ENCODE measurements at regions not wholly inside any gene's neighbourhood (a gene's known extent, or its start where the extent isn't known, plus 50 kb on each side); places are given as distances from the start of the nearest gene placed in this dataset.

DNA sequence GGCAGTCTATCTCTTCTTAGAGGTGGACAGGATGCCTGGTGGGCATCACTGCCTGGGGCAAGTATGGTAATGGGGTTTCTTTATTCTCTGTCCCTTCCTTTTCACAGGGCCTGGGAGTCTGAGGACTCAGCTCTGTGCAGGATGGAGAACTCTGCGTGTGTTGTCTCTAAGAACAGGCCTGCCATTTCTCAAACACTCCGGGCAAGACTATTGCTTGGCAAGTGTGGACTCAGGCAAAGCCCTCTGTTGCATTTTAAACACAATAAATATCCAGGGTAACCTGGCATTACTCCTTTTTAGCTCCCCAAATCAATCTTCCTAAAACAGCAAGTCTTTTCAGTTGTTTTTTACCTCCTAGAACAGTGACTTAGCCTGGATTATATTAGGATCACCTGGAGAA lies 185.1 kb upstream of the ROPN1 start:
- peaks cover 5% of the 10 kb centered on the region for H3K4me1 Mint-ChIP-seq (ENCODE audit: unreplicated experiment)
- H3K27ac Mint-ChIP-seq (ENCODE audit: unreplicated experiment) = no peak overlapping the region
- no peaks in the 10 kb centered on the region for H3K36me3 Mint-ChIP-seq (ENCODE audit: unreplicated experiment)

DNA sequence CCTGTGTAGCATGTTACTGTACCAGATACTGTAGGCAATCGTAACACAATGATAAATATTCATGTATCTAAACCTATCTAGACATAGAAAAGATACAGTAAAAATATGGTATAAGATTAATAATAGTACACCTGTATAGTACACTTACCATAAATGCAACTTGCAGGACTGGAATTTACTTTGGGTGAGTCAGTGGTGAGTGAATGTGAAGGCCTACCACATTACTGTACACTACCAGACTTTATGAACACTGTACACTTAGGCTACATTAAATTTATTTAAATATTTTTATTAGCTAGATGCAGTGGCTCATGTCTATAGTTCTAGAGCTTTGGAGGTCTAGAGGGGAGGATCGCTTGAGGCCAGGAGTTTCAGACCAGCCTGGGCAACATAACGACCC lies 186.6 kb upstream of the ROPN1 start:
- TF ChIP-seq, protein P1, sequence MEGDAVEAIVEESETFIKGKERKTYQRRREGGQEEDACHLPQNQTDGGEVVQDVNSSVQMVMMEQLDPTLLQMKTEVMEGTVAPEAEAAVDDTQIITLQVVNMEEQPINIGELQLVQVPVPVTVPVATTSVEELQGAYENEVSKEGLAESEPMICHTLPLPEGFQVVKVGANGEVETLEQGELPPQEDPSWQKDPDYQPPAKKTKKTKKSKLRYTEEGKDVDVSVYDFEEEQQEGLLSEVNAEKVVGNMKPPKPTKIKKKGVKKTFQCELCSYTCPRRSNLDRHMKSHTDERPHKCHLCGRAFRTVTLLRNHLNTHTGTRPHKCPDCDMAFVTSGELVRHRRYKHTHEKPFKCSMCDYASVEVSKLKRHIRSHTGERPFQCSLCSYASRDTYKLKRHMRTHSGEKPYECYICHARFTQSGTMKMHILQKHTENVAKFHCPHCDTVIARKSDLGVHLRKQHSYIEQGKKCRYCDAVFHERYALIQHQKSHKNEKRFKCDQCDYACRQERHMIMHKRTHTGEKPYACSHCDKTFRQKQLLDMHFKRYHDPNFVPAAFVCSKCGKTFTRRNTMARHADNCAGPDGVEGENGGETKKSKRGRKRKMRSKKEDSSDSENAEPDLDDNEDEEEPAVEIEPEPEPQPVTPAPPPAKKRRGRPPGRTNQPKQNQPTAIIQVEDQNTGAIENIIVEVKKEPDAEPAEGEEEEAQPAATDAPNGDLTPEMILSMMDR (IDR thresholded peaks at IDR 0.05) = no peak
- Mint-ChIP-seq H3K9me3 (ENCODE audit: unreplicated experiment) (peaks cover 5% of the 10 kb centered on the region), H3K4me3 (ENCODE audit: unreplicated experiment) (no peak overlapping the region), H3K4me1 (ENCODE audit: unreplicated experiment) (peaks cover 5% of the 10 kb centered on the region), H3K36me3 (ENCODE audit: unreplicated experiment) (no peaks in the 10 kb centered on the region), H3K27me3 (ENCODE audit: unreplicated experiment) (peaks cover 5% of the 10 kb centered on the region), H3K27ac (ENCODE audit: unreplicated experiment) (no peak overlapping the region)
- no peak for DNase-seq (ENCODE audit: extremely low spot score, unreplicated experiment)

More for the DNA sequence above, 185.1 kb upstream of the ROPN1 start:
- Mint-ChIP-seq H3K27me3 (ENCODE audit: unreplicated experiment) (peaks cover 2% of the 10 kb centered on the region), H3K4me3 (ENCODE audit: unreplicated experiment) (no peak overlapping the region), H3K9me3 (ENCODE audit: unreplicated experiment) (peaks cover 5% of the 10 kb centered on the region)
- TF ChIP-seq, protein P1 (IDR thresholded peaks at IDR 0.05) = no peak
- DNase-seq (ENCODE audit: extremely low spot score, unreplicated experiment) = no peak

DNA sequence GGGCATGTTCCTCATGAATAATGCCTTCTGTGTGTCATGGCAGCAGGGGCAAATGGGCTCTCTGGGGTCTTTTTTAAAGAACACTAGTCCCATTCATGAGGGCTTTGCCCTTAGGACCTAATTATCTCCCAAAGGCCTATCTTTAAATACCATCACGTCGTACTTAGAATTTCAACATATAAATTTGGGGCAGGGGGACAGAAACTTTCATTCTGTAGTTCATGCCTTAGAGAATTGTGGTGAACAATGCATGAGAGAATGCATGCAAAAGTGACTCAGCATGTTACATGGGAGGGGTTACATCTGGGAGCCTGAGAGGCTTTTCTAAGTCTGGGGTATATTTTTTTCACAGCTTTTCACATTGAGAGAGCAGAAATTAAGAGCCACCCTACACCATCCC lies 208.5 kb upstream of the ROPN1 start:
- H3K27ac Mint-ChIP-seq (ENCODE audit: unreplicated experiment) = no peak overlapping the region
- no peak overlapping the region for H3K4me3 Mint-ChIP-seq (ENCODE audit: unreplicated experiment)
- H3K9me3 Mint-ChIP-seq (ENCODE audit: unreplicated experiment) = no peaks in the 10 kb centered on the region
- no peak for DNase-seq (ENCODE audit: extremely low spot score, unreplicated experiment)
- no peaks in the 10 kb centered on the region for H3K36me3 Mint-ChIP-seq (ENCODE audit: unreplicated experiment)
- TF ChIP-seq, protein P1 (IDR thresholded peaks at IDR 0.05) = no peak
- H3K4me1 Mint-ChIP-seq (ENCODE audit: unreplicated experiment) = peaks cover 3% of the 10 kb centered on the region
- peaks cover 50% of the 10 kb centered on the region for H3K27me3 Mint-ChIP-seq (ENCODE audit: unreplicated experiment)

DNA sequence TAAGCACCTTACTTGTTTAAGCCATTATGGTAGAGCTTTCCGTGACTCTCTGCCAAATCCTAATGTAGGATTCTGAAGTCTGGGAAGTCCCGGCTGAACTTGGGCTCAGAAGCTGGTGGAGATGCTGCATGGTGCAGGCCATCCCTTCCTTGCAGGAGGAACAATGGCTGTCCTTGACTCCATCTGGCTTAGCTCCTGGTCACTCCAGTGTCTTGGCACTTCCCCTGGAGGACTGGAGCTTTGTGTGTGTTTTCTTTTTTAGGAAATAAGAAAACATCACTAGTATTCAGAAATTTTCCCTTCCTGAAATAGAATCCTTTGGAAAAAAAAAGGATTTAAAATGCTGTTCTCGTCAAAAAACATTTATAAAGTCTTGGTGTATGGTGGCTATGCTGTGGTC lies 209.3 kb upstream of the ROPN1 start:
- peaks cover 3% of the 10 kb centered on the region for H3K4me1 Mint-ChIP-seq (ENCODE audit: unreplicated experiment)
- H3K4me3 Mint-ChIP-seq (ENCODE audit: unreplicated experiment) = no peak overlapping the region

DNA sequence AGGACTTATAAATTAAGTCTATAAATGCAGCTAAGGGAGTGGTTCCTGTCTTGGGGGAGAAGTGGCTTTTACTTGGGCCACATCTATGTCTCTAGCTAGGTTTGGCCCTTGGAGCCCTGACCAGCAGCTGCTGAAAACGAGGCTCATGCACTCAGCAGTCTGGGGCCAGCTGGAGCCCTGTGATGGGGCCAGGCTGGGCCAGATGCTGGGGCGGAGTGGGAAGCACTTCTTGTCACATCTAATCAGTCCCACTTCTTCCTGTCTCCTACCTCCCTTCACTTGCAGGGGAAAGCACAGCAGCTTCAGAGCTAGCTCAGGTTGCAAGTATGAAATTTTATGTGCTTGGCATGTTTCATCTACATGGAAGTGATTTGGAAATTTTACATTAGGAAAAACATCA lies 209.9 kb upstream of the ROPN1 start:
- no peak for DNase-seq (ENCODE audit: extremely low spot score, unreplicated experiment)
- Mint-ChIP-seq H3K9me3 (ENCODE audit: unreplicated experiment) (no peaks in the 10 kb centered on the region), H3K27ac (ENCODE audit: unreplicated experiment) (no peak overlapping the region), H3K4me3 (ENCODE audit: unreplicated experiment) (no peak overlapping the region), H3K27me3 (ENCODE audit: unreplicated experiment) (peaks cover 48% of the 10 kb centered on the region), H3K4me1 (ENCODE audit: unreplicated experiment) (peaks cover 3% of the 10 kb centered on the region), H3K36me3 (ENCODE audit: unreplicated experiment) (no peaks in the 10 kb centered on the region)
- TF ChIP-seq, protein P1 (IDR thresholded peaks at IDR 0.05) = no peak

More for the DNA sequence above, 209.3 kb upstream of the ROPN1 start:
- Mint-ChIP-seq H3K27ac (ENCODE audit: unreplicated experiment) (no peak overlapping the region), H3K27me3 (ENCODE audit: unreplicated experiment) (peaks cover 53% of the 10 kb centered on the region), H3K9me3 (ENCODE audit: unreplicated experiment) (no peaks in the 10 kb centered on the region), H3K36me3 (ENCODE audit: unreplicated experiment) (no peaks in the 10 kb centered on the region)
- TF ChIP-seq, protein P1 (IDR thresholded peaks at IDR 0.05) = no peak
- no peak for DNase-seq (ENCODE audit: extremely low spot score, unreplicated experiment)

Measured in osteocyte (in vitro differentiated cells).